ENCODE measurements at regions not wholly inside any gene's neighbourhood (a gene's known extent, or its start where the extent isn't known, plus 50 kb on each side); places are given as distances from the start of the nearest gene placed in this dataset.

DNA sequence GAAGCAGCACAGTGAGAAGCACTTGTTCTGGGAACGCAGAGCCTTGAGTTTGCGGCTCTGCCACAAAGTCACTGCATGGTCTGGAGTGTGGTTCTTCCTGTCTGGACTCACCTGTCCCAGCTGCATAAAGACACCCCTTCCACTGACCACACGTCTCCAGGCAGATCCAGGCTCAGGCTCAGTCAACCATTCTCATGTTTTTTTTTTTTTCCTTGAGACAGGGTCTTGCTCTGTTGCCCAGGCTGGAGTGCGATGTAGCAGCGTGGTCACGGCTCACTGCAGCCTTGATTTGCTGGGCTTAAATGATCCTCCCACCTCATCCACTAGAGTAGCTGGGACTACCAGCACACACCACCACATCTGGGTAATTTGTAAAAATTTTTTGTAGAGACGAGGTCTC is 102.9 kb upstream of the KLF4 start:
- no peak overlapping the region for H3K4me3 ChIP-seq
- no peak overlapping the region for H3K27ac ChIP-seq
- intact Hi-C loops (cut with DNase I) = loop anchor here in 1 of 4 donors (5.0 kb wide), 1 partner anchor 50 kb away; no protein-coding TSS in a partner anchor
- 86 to 90% (median 87%) methylated on average over 7 of the region's 7 CpGs for WGBS, 3 donors
- no peaks in the 10 kb centered on the region for H3K27me3 ChIP-seq
- no peaks in the 10 kb centered on the region for H3K4me1 ChIP-seq (ENCODE audit: insufficient read depth)
- H3K9me3 ChIP-seq = no peaks in the 10 kb centered on the region
- TF ChIP-seq POLR2A (IDR thresholded peaks at IDR 0.05) (no peak), EP300 (IDR thresholded peaks at IDR 0.05) (no peak)
- TF ChIP-seq, protein P1, sequence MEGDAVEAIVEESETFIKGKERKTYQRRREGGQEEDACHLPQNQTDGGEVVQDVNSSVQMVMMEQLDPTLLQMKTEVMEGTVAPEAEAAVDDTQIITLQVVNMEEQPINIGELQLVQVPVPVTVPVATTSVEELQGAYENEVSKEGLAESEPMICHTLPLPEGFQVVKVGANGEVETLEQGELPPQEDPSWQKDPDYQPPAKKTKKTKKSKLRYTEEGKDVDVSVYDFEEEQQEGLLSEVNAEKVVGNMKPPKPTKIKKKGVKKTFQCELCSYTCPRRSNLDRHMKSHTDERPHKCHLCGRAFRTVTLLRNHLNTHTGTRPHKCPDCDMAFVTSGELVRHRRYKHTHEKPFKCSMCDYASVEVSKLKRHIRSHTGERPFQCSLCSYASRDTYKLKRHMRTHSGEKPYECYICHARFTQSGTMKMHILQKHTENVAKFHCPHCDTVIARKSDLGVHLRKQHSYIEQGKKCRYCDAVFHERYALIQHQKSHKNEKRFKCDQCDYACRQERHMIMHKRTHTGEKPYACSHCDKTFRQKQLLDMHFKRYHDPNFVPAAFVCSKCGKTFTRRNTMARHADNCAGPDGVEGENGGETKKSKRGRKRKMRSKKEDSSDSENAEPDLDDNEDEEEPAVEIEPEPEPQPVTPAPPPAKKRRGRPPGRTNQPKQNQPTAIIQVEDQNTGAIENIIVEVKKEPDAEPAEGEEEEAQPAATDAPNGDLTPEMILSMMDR (IDR thresholded peaks at IDR 0.05) = no peak
- no peak for DNase-seq
- H3K36me3 ChIP-seq = no peaks in the 10 kb centered on the region

DNA sequence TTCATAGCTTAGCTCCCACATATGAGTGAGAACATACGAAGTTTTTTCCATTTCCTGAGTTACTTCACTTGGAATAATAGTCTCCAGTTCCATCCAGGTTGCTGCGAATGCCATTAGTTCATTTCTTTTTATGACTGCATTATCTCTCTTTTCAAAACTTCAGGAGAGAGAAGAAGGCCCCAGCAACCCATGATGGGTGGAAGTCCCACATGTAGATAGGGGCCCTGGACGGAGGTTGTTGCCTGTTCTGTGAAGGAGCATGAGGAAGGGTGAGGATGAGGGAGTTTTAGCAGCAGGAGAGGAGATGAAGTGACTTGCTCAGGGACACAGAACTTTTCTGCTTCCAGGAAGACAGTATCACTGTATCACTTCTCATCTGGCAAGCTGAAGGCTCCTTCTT is 102.2 kb upstream of the KLF4 start:
- H3K27ac ChIP-seq = no peak overlapping the region
- WGBS, 3 donors = 74 to 83% (median 83%) methylated on average over 3 of the region's 3 CpGs
- no peaks in the 10 kb centered on the region for H3K9me3 ChIP-seq
- H3K4me1 ChIP-seq (ENCODE audit: insufficient read depth) = no peaks in the 10 kb centered on the region
- intact Hi-C loops (cut with DNase I) = loop anchor here in 1 of 4 donors (5.0 kb wide), 1 partner anchor 51 kb away; no protein-coding TSS in a partner anchor
- H3K4me3 ChIP-seq = no peak overlapping the region
- no peaks in the 10 kb centered on the region for H3K27me3 ChIP-seq
- DNase-seq = no peak
- no peaks in the 10 kb centered on the region for H3K36me3 ChIP-seq
- no peak for TF ChIP-seq POLR2A (IDR thresholded peaks at IDR 0.05)
- TF ChIP-seq, protein P1 (IDR thresholded peaks at IDR 0.05) = no peak
- TF ChIP-seq EP300 (IDR thresholded peaks at IDR 0.05) = no peak

DNA sequence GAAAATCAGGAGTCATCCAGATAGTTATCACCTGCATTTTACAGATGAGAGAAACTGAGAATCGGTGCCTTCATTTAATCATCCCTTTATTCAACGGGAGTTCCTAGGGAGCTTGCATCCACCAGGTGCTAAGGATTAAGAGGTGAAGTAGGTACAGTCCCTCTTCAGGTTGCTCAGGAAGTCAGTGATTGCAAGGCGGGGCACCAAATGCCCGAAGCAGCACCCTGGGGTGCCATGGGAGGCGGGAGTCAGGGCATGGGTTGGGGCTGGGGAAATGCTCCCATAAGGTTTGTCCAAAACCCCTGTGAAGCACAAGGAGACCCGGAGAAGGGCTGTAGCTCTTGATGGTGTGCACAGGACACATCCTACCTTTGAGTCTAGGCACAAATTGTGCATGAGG is 98.8 kb upstream of the KLF4 start:
- intact Hi-C loops (cut with DNase I) = no loop called here

DNA sequence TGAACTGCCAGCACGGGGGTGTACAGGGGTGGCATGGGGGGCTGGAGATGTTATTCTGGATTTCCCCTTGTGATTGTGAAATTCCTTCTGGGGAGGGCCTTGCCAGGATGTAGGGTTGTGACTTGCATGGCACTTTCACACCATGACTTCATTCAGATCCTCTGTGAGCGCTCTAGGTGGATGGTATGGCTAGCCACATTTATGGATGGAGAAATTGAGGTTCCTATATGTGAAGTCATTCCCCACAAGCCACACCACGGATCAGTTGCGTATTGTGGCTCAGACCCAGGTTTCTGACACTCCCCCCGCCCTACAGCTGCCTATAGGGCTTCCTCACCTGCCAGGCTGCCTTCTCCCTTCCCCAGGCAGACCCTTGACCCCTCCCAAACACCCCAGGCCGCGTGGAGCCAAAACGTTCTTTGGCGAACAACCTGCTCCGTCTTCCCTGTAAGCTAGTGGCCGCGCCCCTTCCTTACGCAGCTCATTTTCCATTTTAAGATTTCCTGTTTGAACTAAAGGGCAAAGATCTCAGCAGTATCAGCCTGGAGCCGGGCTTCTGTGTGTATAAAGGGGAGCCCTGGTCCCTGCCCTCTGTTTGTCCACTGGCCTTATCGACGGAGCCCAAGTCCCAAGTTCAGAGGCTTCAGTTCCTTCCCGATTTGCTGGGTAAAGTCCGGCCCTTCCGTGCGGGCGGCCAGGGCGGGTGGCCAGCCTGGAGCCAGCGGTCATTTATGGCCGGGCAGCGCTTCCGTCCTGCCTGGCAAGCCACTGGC is 97.8 kb upstream of the KLF4 start:
- H3K27me3 ChIP-seq = no peaks in the 10 kb centered on the region
- no peaks in the 10 kb centered on the region for H3K36me3 ChIP-seq
- H3K4me1 ChIP-seq (ENCODE audit: insufficient read depth) = no peaks in the 10 kb centered on the region
- DNase-seq = peak in 1 of 5 donors; percentile 26
- no peaks in the 10 kb centered on the region for H3K9me3 ChIP-seq
- no peak overlapping the region for H3K4me3 ChIP-seq
- intact Hi-C loops (cut with DNase I) = no loop called here
- 73 to 78% (median 75%) methylated on average over 26 of the region's 26 CpGs for whole genome bisulfite sequencing, 3 donors
- H3K27ac ChIP-seq = no peak overlapping the region
- no peak for TF ChIP-seq POLR2A (IDR thresholded peaks at IDR 0.05)
- TF ChIP-seq, protein P1 (IDR thresholded peaks at IDR 0.05) = no peak
- TF ChIP-seq EP300 (IDR thresholded peaks at IDR 0.05) = no peak

More for the DNA sequence above, 98.8 kb upstream of the KLF4 start:
- Histone ChIP-seq H3K27me3 (no peaks in the 10 kb centered on the region), H3K36me3 (no peaks in the 10 kb centered on the region), H3K9me3 (no peaks in the 10 kb centered on the region), H3K4me1 (ENCODE audit: insufficient read depth) (no peaks in the 10 kb centered on the region), H3K4me3 (no peak overlapping the region), H3K27ac (no peak overlapping the region)
- DNase-seq = no peak
- TF ChIP-seq, protein P1 (IDR thresholded peaks at IDR 0.05) = no peak
- WGBS, 3 donors = 92 to 96% (median 94%) methylated on average over 6 of the region's 6 CpGs
